ENCODE measurements at regions not wholly inside any gene's neighbourhood (a gene's known extent, or its start where the extent isn't known, plus 50 kb on each side); places are given as distances from the start of the nearest gene placed in this dataset.

DNA sequence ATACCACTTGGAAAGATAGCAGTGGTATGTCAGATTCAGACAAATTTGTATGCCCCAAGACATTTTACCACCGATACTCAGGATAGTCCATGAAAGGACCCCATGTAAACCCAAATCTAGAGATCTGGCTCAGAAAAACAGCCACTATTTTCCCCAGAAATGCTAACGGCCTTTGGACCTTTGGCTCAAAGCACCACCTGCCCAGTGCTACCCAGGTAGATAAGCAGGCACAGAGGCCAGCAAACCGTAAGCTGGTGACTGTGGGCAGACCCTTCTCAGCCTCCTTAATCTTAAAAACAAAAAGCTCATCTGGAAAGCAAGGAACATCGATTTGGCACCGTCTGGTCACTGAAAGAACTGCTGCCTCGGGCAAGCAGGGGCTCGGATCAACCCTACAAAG lies 61.4 kb upstream of the GREB1L start:
- no peak overlapping the region for H2BK12ac ChIP-seq (ENCODE audit: low read depth, low read length)
- H3K4me2 ChIP-seq (ENCODE audit: insufficient read depth in 1 of 2, low read depth in 2 of 2, low read length in 2 of 2), result no peak overlapping the region
- ChIA-PET CTCF (ENCODE audit: partially characterized antibody) (interaction anchor here (0.6 to 2.8 kb wide), 14 partner anchors 9 to 308 kb away, joined by 3 to 12 read pairs (median 4); no protein-coding TSS in a partner anchor), POLR2A (ENCODE audit: partially characterized antibody) (interaction anchor here (0.7 kb wide), 1 partner anchor 488 kb away, joined by 3 read pairs; no protein-coding TSS in a partner anchor)
- 85% methylated on average over 7 of the region's 7 CpGs; no CpG with 5 or more reads in 1 of the 2 experiments for WGBS, 2 experiments (ENCODE audit: extremely low coverage in 1 of 2, insufficient coverage in 1 of 2, insufficient read length in 1 of 2, insufficient replicate concordance in 2 of 2, low coverage in 1 of 2, low lambda C conversion rate in 2 of 2, missing lambda C conversion rate in 1 of 2)
- H4K5ac ChIP-seq (ENCODE audit: insufficient read length, low read depth, low read length), result no peak overlapping the region
- no peak overlapping the region for H2BK120ac ChIP-seq (replicated peaks; ENCODE audit: low read depth, low read length)
- no peak overlapping the region for H3K23ac ChIP-seq (ENCODE audit: insufficient read length)
- no peak for FAIRE-seq
- H3K27ac ChIP-seq (ENCODE audit: low read depth, low read length), result no peak overlapping the region
- H4K91ac ChIP-seq (replicated peaks; ENCODE audit: insufficient read length, low read length), result no peak overlapping the region
- H2AK5ac ChIP-seq (ENCODE audit: low read depth, low read length), result no peak overlapping the region
- no peak overlapping the region for H3K14ac ChIP-seq (ENCODE audit: insufficient read length)
- no peak overlapping the region for H2BK5ac ChIP-seq (ENCODE audit: low read depth, low read length)
- peaks cover 2% of the 10 kb centered on the region; the same call in 1 of the 2 replicates for H3K23me2 ChIP-seq (ENCODE audit: low read depth, low read length)
- H2BK15ac ChIP-seq (ENCODE audit: low read length), result no peak overlapping the region
- H4K8ac ChIP-seq (ENCODE audit: extremely low read depth, insufficient read depth, low read length), result no peak overlapping the region
- no peak overlapping the region for H3K4ac ChIP-seq (replicated peaks; ENCODE audit: insufficient read length, low read depth, low read length)
- no peak overlapping the region for H3K4me3 ChIP-seq (ENCODE audit: extremely low read depth in 1 of 4, insufficient read depth in 2 of 4, low read depth in 3 of 4, low read length in 4 of 4)
- no peaks in the 10 kb centered on the region for H4K20me1 ChIP-seq (replicated peaks in 1 of 2; ENCODE audit: control insufficient read depth in 1 of 2, insufficient read depth in 2 of 2, low read length in 2 of 2)
- no peak overlapping the region for H2AFZ ChIP-seq (ENCODE audit: low read length)
- H3K9ac ChIP-seq (replicated peaks in 1 of 4; ENCODE audit: extremely low read depth in 1 of 4, low read depth in 3 of 4, low read length in 3 of 4), result no peak overlapping the region
- no peaks in the 10 kb centered on the region for H3K9me3 ChIP-seq (ENCODE audit: insufficient read depth in 2 of 2, low read depth in 1 of 2, low read length in 1 of 2)
- no peaks in the 10 kb centered on the region for H3K4me1 ChIP-seq (replicated peaks in 1 of 4; ENCODE audit: control insufficient read depth in 3 of 4, insufficient read depth in 4 of 4, low read length in 3 of 4)
- no peaks in the 10 kb centered on the region for H3K27me3 ChIP-seq (replicated peaks in 1 of 4; ENCODE audit: control insufficient read depth in 3 of 4, extremely low read depth in 1 of 4, insufficient read depth in 3 of 4, low read length in 3 of 4)
- DNase-seq (ENCODE audit: low read depth in 1 of 2, low spot score in 2 of 2), result no peak
- no peaks in the 10 kb centered on the region for H3K36me3 ChIP-seq (ENCODE audit: control insufficient read depth in 2 of 4, insufficient read depth in 4 of 4, low read length in 3 of 4)
- no peak overlapping the region for H3K56ac ChIP-seq (replicated peaks; ENCODE audit: insufficient read length, low read depth, low read length)
- no peak overlapping the region for H3K18ac ChIP-seq (ENCODE audit: extremely low read depth, low read length)
- H3K79me1 ChIP-seq (ENCODE audit: low read depth, low read length), result no peaks in the 10 kb centered on the region
- H3K79me2 ChIP-seq (ENCODE audit: control insufficient read depth in 1 of 2, insufficient read depth in 2 of 2, low read length in 2 of 2), result no peaks in the 10 kb centered on the region
- H2BK20ac ChIP-seq (ENCODE audit: low read length), result no peak overlapping the region
- TF ChIP-seq SRF (IDR thresholded peaks at IDR 0.05; ENCODE audit: low read depth, low read length) (no peak), BCL11A (IDR thresholded peaks at IDR 0.05; ENCODE audit: low read depth in 2 of 2, low read length in 2 of 2) (no peak), NANOG (IDR thresholded peaks at IDR 0.05; ENCODE audit: insufficient read depth, low read depth, low read length, poor library complexity, severe bottlenecking) (no peak), RFX5 (IDR thresholded peaks at IDR 0.05; ENCODE audit: borderline replicate concordance, low read depth, low read length) (no peak), JUND (IDR thresholded peaks at IDR 0.05; ENCODE audit: low read length) (no peak), NRF1 (IDR thresholded peaks at IDR 0.05; ENCODE audit: low read depth, low read length) (no peak), EGR1 (IDR thresholded peaks at IDR 0.05; ENCODE audit: borderline replicate concordance, low read depth, low read length) (no peak), TCF12 (IDR thresholded peaks at IDR 0.05; ENCODE audit: low read depth, low read length) (no peak)
- TF ChIP-seq, protein P1, sequence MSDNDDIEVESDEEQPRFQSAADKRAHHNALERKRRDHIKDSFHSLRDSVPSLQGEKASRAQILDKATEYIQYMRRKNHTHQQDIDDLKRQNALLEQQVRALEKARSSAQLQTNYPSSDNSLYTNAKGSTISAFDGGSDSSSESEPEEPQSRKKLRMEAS (IDR thresholded peaks at IDR 0.05), result no peak
- TF ChIP-seq, protein P2, sequence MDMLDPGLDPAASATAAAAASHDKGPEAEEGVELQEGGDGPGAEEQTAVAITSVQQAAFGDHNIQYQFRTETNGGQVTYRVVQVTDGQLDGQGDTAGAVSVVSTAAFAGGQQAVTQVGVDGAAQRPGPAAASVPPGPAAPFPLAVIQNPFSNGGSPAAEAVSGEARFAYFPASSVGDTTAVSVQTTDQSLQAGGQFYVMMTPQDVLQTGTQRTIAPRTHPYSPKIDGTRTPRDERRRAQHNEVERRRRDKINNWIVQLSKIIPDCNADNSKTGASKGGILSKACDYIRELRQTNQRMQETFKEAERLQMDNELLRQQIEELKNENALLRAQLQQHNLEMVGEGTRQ (IDR thresholded peaks at IDR 0.05; ENCODE audit: low read length), result no peak

Data from H1 (cell line).